SK-N-MC (cell line): ENCODE measurements at regions not wholly inside any gene's neighbourhood (a gene's known extent, or its start where the extent isn't known, plus 50 kb on each side); places are given as distances from the start of the nearest gene placed in this dataset.

Experiments used
- EZH2 ChIP-seq: fragments of 200-600 bp; sonication (generic); IDR thresholded peaks from one replicate; pipeline ENCODE4 v1.6.1; 2017; ENCODE audit warnings: antibody characterized with exemption
- POLR2AphosphoS5 ChIP-seq: IDR thresholded peaks from 2 replicates; pipeline ENCODE4 v1.6.1; 2012; ENCODE audit warnings: mild to moderate bottlenecking, low read depth, low read length, borderline replicate concordance

DNA sequence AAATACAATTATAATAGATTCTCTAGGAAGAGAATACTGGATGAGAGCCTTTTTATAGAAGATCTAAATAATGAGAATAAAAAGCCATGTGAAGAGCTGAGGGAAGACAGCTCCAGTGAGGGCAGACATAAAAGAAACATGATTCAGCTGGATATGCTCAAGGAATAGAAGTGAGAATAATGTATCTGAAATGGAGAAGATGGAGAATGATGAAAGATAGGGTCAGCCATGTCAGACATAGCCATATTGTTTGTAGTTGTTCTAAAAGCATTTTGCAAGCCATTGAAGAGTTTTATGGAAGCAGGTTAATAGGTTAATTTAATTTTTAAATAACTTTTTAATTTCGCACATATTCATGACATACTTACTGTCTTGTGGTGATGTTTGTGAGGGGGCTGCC, 713.5 kb upstream of the ARPP21 start:
- TF ChIP-seq EZH2: no peak
- TF ChIP-seq POLR2AphosphoS5: no peak
